ENCODE measurements at regions not wholly inside any gene's neighbourhood (a gene's known extent, or its start where the extent isn't known, plus 50 kb on each side); places are given as distances from the start of the nearest gene placed in this dataset.
A peak's percentile ranks its signal among the peaks of the same experiment; 100 is the strongest.

DNA sequence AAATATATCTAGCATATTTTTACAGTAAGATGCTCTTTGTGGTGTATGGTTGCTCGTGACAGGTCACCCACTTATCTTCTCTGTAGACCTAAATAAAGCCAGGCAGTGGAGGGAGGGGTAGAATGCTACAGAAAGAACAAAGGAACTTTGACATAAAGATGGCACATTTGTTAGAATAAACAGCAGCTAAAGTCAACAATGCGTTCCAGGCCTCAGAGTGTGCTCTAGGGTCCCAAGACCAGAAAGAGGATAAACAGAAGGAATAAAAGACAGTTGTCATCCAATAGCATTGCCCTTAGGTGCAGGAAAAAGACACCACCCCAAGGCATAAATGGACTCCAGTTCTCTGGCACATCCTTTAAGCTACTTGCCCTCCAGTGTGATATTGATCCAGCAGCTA, 523.0 kb upstream of the CDH11 start:
- no peak for DNase-seq (ENCODE audit: low read depth)
- H3K4me3 ChIP-seq (replicated peaks; ENCODE audit: low read depth, low read length) = no peak overlapping the region
- no peak for TF ChIP-seq CTCF (IDR thresholded peaks at IDR 0.05; ENCODE audit: low read length, missing control alignments)

- DNase-seq (ENCODE audit: low read depth) = no peak
- H3K4me3 ChIP-seq (replicated peaks; ENCODE audit: low read depth, low read length) = no peak overlapping the region
- TF ChIP-seq CTCF (IDR thresholded peaks at IDR 0.05; ENCODE audit: low read length, missing control alignments) = no peak
These were observed 520.0 kb upstream of the CDH11 start for GRCh38 chr16:65641762-65642289.

DNA sequence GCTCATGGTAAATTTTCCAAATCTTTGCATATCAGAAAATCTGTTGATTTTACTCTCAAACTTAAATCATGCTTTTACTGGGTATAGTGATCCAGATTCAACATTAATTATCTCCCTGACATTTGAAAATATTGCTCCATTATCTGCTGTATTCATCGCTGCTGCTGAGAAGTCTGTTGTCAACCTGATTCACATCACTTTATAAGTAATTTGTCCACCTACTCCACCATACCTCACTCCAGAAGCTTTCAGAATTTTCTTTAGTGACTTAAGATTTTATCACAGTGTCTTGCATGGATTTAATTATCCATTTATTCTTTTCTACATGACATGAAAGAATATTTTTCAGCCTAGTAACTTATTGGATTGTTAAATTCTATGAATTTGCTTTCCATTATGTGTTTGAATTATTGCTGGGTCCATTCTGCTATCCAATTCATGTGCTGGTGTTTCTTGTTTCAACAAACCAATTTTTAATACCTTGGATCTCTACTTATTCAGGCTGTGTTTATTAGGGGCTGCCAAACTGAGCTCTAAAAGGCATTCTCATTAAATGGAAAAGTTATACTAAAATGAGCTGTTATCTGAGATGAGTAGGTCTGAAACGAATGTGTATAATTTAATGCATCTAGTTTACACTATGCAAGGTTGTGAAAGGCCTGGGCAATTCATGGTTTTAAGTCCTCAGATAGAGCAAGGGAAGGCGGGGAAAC, 519.3 kb upstream of the CDH11 start:
- TF ChIP-seq CTCF (IDR thresholded peaks at IDR 0.05; ENCODE audit: low read length, missing control alignments) = no peak
- no peak overlapping the region for H3K4me3 ChIP-seq (replicated peaks; ENCODE audit: low read depth, low read length)
- no peak for DNase-seq (ENCODE audit: low read depth)

DNA sequence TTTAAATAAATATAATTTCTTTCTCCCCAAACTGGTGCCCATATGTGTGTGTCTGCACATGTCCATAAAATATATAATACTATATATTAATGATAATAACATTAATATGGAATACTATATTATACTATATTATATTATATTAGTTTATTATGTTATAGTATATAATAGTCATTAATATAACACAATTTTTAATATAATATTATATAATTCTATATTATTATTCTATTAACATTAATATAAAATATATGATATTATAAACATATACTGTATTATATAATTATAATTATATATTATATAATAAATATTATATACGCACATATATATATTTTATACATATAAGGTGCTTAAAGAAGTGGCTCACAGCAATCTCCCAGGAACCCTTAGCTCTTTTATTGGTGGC, 513.0 kb upstream of the CDH11 start:
- no peak for DNase-seq (ENCODE audit: low read depth)
- no peak overlapping the region for H3K4me3 ChIP-seq (replicated peaks; ENCODE audit: low read depth, low read length)
- no peak for TF ChIP-seq CTCF (IDR thresholded peaks at IDR 0.05; ENCODE audit: low read length, missing control alignments)

DNA sequence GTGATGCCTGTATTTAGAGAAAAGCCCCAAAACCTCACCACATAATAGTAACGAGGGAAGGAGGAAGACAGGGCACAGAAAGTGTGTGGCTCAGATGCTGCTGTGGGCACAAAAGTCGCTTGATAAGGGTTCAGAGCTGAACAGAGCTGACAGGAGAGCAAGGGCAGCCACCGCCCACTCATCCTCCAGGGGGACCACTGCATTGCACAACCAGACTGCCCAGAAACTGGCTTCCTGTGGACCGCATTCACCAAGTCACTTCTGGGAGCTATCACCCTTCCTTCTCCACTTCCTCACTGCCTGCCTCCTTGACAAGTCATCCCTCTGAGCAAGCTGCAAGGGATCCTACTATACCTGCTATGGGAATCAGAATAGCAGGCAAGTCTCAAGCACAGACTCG, 512.4 kb upstream of the CDH11 start:
- peak; percentile 5 for DNase-seq (ENCODE audit: low read depth)
- H3K4me3 ChIP-seq (replicated peaks; ENCODE audit: low read depth, low read length) = no peak overlapping the region
- no peak for TF ChIP-seq CTCF (IDR thresholded peaks at IDR 0.05; ENCODE audit: low read length, missing control alignments)

- no peak for TF ChIP-seq CTCF (IDR thresholded peaks at IDR 0.05; ENCODE audit: low read length, missing control alignments)
- no peak overlapping the region for H3K4me3 ChIP-seq (replicated peaks; ENCODE audit: low read depth, low read length)
- DNase-seq (ENCODE audit: low read depth) = peak; percentile 20
These were observed 502.8 kb upstream of the CDH11 start for GRCh38 chr16:65624666-65625065.

GRCh38 chr16:65624229-65624628, 502.4 kb upstream of the CDH11 start:
- H3K4me3 ChIP-seq (replicated peaks; ENCODE audit: low read depth, low read length) = no peak overlapping the region
- no peak for DNase-seq (ENCODE audit: low read depth)
- TF ChIP-seq CTCF (IDR thresholded peaks at IDR 0.05; ENCODE audit: low read length, missing control alignments) = no peak
